ENCODE measurements at regions not wholly inside any gene's neighbourhood (a gene's known extent, or its start where the extent isn't known, plus 50 kb on each side); places are given as distances from the start of the nearest gene placed in this dataset.

GRCh38 chr7:53675835-53676234, 640.4 kb downstream of the POM121L12 start:
- Histone ChIP-seq H3K4me3 (ENCODE audit: insufficient read depth, low read depth, low read length) (no peak overlapping the region), H2AK5ac (ENCODE audit: low read depth, low read length) (no peak overlapping the region), H3K27me3 (ENCODE audit: control insufficient read depth, insufficient read depth, low read length) (no peaks in the 10 kb centered on the region), H3K4me1 (ENCODE audit: control insufficient read depth, insufficient read depth, low read length) (no peaks in the 10 kb centered on the region), H3K36me3 (ENCODE audit: control insufficient read depth, insufficient read depth, low read length) (no peaks in the 10 kb centered on the region), H2BK15ac (ENCODE audit: low read depth, low read length) (no peak overlapping the region), H3K14ac (replicated peaks; ENCODE audit: low read depth, low read length) (no peak overlapping the region), H2AFZ (replicated peaks; ENCODE audit: low read length, poor library complexity) (no peak overlapping the region), H2BK5ac (ENCODE audit: low read depth, low read length, poor library complexity, severe bottlenecking) (no peak overlapping the region), H3K56ac (ENCODE audit: extremely low read depth, insufficient read depth, low read length) (no peak overlapping the region), H3K23ac (ENCODE audit: low read depth, low read length) (no peak overlapping the region), H3K9me1 (ENCODE audit: insufficient read depth, low read length) (no peaks in the 10 kb centered on the region), H4K91ac (ENCODE audit: insufficient read depth, low read depth, low read length) (no peak overlapping the region), H3K9ac (ENCODE audit: low read depth, low read length) (no peak overlapping the region), H4K8ac (ENCODE audit: low read depth in 2 of 2, low read length in 2 of 2) (no peak overlapping the region), H4K20me1 (ENCODE audit: insufficient read depth, low read length) (no peaks in the 10 kb centered on the region), H2BK120ac (ENCODE audit: low read depth, low read length) (no peak overlapping the region), H3K18ac (ENCODE audit: low read depth, low read length) (no peak overlapping the region), H3K9me3 (ENCODE audit: control insufficient read depth, insufficient read depth, low read length) (peaks cover 2% of the 10 kb centered on the region; the same call in 1 of the 2 replicates), H3K27ac (ENCODE audit: insufficient read depth, low read length) (no peak overlapping the region), H3K79me1 (ENCODE audit: low read depth in 1 of 2, low read length in 2 of 2) (no peaks in the 10 kb centered on the region), H3K4me2 (ENCODE audit: low read depth, low read length) (no peak overlapping the region), H2BK20ac (ENCODE audit: low read depth, low read length) (no peak overlapping the region), H3K4ac (ENCODE audit: low read depth, low read length) (no peak overlapping the region), H4K5ac (ENCODE audit: low read depth, low read length) (no peak overlapping the region), H2AK9ac (replicated peaks; ENCODE audit: low read depth, low read length, poor library complexity) (no peak overlapping the region)
- no TSS peak for BruUV-seq (replicated peaks)
- no peak for DNase-seq
- ChIA-PET POLR2A (ENCODE audit: unreplicated experiment) (no interaction called here), CTCF (no interaction called here)
- in situ Hi-C loops (cut with MboI; ENCODE audit: low sequenced_read_pairs) = no loop called here
- WGBS, 2 experiments (ENCODE audit: extremely low coverage in 2 of 2, insufficient read length in 1 of 2) = no CpG with 5 or more reads among the region's 1 CpG
- dilution Hi-C loops (cut with HindIII; ENCODE audit: low sequenced_read_pairs, unreplicated experiment) = no loop called here
- TF ChIP-seq POLR2A (IDR thresholded peaks at IDR 0.05; ENCODE audit: low read depth, low read length) = no peak
- TF ChIP-seq USF2 (IDR thresholded peaks at IDR 0.05; ENCODE audit: low read depth, low read length) = no peak
- no peak for TF ChIP-seq RCOR1 (IDR thresholded peaks at IDR 0.05; ENCODE audit: insufficient replicate concordance, low read length)
- TF ChIP-seq ELK1 (IDR thresholded peaks at IDR 0.05; ENCODE audit: borderline replicate concordance, low read depth, low read length) = no peak
- TF ChIP-seq FOS (IDR thresholded peaks at IDR 0.05; ENCODE audit: low read depth, low read length) = no peak
- TF ChIP-seq MAFK (IDR thresholded peaks at IDR 0.05; ENCODE audit: low read depth, low read length) = no peak
- no peak for ATAC-seq (ENCODE audit: low read depth)
- intact Hi-C loops (cut with micrococcal nuclease) = no loop called here
